ENCODE measurements at regions not wholly inside any gene's neighbourhood (a gene's known extent, or its start where the extent isn't known, plus 50 kb on each side); places are given as distances from the start of the nearest gene placed in this dataset.
"Not testable (repeated sequence)": the region's sequence is repeated elsewhere in the genome, so short reads cannot be mapped to it uniquely, and the experiment has no call there.

DNA sequence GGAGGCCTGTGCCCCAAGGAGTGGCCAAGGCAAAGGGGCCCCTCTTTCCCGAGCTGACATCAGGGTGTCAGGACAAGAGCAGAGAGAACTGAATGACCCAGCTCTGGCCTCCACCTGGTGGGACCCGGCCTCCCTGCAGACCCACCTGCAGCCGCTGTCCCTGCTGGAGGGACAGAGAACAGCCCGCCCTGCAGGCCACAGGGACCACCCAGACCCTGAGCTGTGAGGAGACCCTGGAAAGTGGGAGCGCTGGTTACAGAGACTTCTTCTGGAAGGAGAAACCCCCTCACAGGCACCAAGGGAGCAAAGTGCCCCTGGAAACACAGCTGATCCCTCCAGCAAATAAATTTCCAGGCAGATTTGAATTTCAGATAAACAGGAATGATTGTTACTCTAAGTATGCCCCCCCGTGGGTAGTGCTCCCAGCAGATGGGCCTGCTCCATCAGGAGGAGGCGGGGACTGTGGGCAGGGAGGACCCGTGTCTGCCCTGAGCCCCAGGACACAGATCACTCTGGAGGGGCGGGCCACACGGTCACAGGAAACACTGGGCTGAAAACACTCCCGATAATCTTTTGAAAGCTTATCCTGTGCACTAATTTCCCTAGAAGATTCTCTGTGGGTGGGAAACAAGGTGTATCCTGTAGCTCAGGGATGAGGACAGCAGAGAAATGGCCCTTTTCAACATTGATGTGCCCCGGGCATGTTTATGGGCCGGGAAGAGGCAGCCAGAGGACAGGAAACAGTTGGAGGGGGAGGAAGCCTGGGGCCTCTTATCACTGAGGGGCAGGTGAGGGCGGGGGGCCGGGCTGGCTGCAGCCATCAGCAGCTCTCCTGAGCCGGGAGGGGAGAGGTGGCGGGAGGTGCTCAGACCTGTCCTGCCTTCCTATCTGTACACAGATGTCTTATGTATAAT lies 276.0 kb downstream of the ADGRD1 start:
- Mint-ChIP-seq H3K4me1 (ENCODE audit: low read depth) (peaks cover 23% of the 10 kb centered on the region), H3K27ac (peak overlapping the region; percentile 88), H3K4me3 (ENCODE audit: low read depth) (peak overlapping the region; percentile 57), H3K36me3 (ENCODE audit: insufficient read depth) (no peaks in the 10 kb centered on the region), H3K9me3 (ENCODE audit: low read depth) (peaks cover 2% of the 10 kb centered on the region), H3K27me3 (peaks cover 10% of the 10 kb centered on the region)
- no peak for DNase-seq (ENCODE audit: low spot score, unreplicated experiment)
- TF ChIP-seq, protein P1, sequence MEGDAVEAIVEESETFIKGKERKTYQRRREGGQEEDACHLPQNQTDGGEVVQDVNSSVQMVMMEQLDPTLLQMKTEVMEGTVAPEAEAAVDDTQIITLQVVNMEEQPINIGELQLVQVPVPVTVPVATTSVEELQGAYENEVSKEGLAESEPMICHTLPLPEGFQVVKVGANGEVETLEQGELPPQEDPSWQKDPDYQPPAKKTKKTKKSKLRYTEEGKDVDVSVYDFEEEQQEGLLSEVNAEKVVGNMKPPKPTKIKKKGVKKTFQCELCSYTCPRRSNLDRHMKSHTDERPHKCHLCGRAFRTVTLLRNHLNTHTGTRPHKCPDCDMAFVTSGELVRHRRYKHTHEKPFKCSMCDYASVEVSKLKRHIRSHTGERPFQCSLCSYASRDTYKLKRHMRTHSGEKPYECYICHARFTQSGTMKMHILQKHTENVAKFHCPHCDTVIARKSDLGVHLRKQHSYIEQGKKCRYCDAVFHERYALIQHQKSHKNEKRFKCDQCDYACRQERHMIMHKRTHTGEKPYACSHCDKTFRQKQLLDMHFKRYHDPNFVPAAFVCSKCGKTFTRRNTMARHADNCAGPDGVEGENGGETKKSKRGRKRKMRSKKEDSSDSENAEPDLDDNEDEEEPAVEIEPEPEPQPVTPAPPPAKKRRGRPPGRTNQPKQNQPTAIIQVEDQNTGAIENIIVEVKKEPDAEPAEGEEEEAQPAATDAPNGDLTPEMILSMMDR (IDR thresholded peaks at IDR 0.05; ENCODE audit: unreplicated experiment), result peak; percentile 42

DNA sequence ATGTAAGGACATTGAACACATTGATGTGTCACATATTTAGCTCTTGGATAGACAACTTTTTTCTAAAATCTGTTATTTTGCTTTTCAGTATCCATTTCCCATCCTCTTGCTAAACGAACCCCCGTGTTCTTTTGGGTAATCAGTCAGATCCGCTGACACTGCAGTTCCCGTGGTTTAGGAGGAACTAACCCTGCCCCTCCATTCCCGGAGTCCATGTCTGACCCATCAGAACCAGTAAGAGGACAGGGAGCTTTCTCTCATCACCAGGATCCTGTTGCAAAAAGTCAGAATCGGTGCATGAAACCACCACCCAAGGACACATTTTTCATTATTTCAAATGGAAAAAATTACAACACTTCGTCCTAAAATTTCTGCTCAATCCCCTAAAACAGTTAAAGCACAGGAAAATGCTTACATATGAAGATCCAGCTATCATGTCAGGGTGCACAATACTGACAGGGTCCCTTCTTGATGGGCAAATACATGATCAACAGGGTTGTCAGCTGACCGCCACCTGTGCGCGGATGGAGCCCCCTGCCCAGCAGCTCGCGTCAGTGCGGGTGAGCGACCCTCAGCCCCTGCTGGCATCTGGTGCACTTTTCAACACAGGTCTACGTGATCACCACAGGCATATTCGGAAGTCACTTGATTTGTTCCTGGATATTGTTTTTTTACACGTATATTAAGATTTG lies 276.8 kb downstream of the ADGRD1 start:
- Mint-ChIP-seq H3K4me3 (ENCODE audit: low read depth) (no peak overlapping the region), H3K4me1 (ENCODE audit: low read depth) (peaks cover 23% of the 10 kb centered on the region), H3K36me3 (ENCODE audit: insufficient read depth) (no peaks in the 10 kb centered on the region), H3K27ac (peak overlapping the region; percentile 88), H3K27me3 (peaks cover 10% of the 10 kb centered on the region), H3K9me3 (ENCODE audit: low read depth) (peaks cover 2% of the 10 kb centered on the region)
- DNase-seq (ENCODE audit: low spot score, unreplicated experiment), result no peak
- TF ChIP-seq, protein P1 (IDR thresholded peaks at IDR 0.05; ENCODE audit: unreplicated experiment), result no peak

DNA sequence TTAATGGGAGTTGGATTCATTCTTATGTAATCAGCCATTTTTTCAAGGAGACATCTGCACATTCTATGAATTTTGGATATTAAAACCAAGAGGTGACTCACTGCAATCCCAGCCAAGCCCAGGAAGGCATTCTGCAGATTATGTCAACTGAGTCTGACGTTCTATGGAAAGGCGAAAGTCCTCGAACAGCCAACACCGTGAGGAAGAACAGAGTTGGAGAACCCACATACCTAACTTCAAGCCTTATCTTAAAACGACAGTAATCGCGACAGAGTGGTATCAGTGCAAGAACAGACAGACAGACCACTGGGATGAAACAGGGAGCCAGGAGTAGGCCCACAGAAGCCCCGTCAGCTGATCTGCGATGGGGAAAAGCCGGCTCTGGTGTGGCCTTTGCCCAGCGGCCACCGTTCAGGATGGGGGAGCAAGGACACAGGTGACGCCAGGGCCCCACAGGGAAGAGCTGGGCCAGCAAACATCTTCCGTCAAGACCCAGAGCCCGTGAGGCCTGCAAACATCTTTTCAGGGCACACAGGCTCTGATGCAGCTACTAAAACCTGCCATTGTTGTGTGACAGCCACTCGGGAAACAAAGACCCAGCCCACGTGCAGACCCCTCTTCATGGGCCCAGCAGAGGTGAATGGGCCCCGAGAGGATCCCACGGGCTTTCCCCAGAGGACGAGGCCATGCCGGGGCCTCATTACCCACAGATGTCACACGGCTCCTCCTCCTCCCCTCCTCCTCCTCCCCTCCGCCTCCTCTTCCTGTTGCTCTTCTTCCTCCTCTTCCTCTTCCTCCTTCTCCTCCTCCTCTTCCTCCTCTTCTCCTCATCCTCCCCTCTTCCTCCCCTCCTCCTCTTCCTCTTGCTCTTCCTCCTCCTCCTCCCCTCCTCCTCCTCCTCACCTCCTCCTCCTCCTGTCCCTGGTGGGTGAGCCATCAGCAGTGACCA lies 277.6 kb downstream of the ADGRD1 start:
- TF ChIP-seq, protein P1 (IDR thresholded peaks at IDR 0.05; ENCODE audit: unreplicated experiment), result no peak
- peaks cover 10% of the 10 kb centered on the region for H3K27me3 Mint-ChIP-seq
- H3K9me3 Mint-ChIP-seq (ENCODE audit: low read depth), result peaks cover 2% of the 10 kb centered on the region
- peaks cover 26% of the 10 kb centered on the region for H3K4me1 Mint-ChIP-seq (ENCODE audit: low read depth)
- no peak for DNase-seq (ENCODE audit: low spot score, unreplicated experiment)
- H3K36me3 Mint-ChIP-seq (ENCODE audit: insufficient read depth), result no peaks in the 10 kb centered on the region
- H3K4me3 Mint-ChIP-seq (ENCODE audit: low read depth), result no peak overlapping the region
- no peak overlapping the region for H3K27ac Mint-ChIP-seq

DNA sequence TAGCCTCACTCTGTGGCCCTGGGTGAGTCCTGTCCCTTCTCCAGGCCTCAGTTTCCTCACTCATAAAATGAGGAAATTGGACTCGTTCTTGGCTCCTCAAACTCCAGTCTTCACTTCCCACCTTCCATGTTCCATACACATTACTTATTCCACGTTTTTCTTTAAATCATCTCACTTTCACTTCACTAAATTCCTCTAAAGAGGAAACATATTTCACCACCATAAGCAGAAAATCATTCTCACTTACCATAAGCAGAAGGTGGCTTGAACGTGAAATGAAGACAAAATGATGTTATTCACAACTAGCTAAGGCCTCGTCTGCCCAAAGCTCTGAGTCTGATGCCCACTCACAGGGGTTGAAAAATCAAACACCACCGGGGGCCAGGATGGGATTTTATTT lies 278.3 kb downstream of the ADGRD1 start:
- no peak overlapping the region for H3K27ac Mint-ChIP-seq

DNA sequence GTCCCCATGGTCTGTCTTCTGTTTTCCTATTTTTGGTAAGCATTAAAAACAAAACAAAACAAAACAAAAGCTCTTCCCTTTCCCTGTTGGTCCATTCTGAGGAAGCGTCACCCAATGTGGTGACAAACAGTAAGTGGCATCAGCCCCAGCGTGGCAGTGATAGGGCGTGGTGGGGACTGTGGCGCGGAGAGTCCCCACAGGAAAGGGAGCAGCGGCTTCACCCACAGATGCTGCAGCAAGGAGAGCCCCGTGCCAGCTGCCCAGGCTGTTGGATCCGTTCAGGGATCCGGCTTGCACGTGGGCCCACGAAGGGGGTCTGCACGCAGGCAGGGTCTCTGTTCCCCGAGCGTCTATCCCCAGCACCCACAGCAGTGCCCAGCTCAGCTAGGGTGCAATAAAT lies 279.2 kb downstream of the ADGRD1 start:
- Mint-ChIP-seq H3K4me1 (ENCODE audit: low read depth) (peaks cover 26% of the 10 kb centered on the region), H3K27ac (peak overlapping the region; percentile 8)
- not testable (repeated sequence) for H3K27me3 Mint-ChIP-seq; H3K36me3 Mint-ChIP-seq (ENCODE audit: insufficient read depth); DNase-seq (ENCODE audit: low spot score, unreplicated experiment); H3K9me3 Mint-ChIP-seq (ENCODE audit: low read depth); H3K4me3 Mint-ChIP-seq (ENCODE audit: low read depth)

More for the DNA sequence above, 278.3 kb downstream of the ADGRD1 start:
- Mint-ChIP-seq H3K27me3 (peaks cover 10% of the 10 kb centered on the region), H3K4me1 (ENCODE audit: low read depth) (peaks cover 26% of the 10 kb centered on the region), H3K9me3 (ENCODE audit: low read depth) (peaks cover 2% of the 10 kb centered on the region), H3K36me3 (ENCODE audit: insufficient read depth) (no peaks in the 10 kb centered on the region), H3K4me3 (ENCODE audit: low read depth) (no peak overlapping the region)
- TF ChIP-seq, protein P1 (IDR thresholded peaks at IDR 0.05; ENCODE audit: unreplicated experiment), result no peak
- DNase-seq (ENCODE audit: low spot score, unreplicated experiment), result no peak

DNA sequence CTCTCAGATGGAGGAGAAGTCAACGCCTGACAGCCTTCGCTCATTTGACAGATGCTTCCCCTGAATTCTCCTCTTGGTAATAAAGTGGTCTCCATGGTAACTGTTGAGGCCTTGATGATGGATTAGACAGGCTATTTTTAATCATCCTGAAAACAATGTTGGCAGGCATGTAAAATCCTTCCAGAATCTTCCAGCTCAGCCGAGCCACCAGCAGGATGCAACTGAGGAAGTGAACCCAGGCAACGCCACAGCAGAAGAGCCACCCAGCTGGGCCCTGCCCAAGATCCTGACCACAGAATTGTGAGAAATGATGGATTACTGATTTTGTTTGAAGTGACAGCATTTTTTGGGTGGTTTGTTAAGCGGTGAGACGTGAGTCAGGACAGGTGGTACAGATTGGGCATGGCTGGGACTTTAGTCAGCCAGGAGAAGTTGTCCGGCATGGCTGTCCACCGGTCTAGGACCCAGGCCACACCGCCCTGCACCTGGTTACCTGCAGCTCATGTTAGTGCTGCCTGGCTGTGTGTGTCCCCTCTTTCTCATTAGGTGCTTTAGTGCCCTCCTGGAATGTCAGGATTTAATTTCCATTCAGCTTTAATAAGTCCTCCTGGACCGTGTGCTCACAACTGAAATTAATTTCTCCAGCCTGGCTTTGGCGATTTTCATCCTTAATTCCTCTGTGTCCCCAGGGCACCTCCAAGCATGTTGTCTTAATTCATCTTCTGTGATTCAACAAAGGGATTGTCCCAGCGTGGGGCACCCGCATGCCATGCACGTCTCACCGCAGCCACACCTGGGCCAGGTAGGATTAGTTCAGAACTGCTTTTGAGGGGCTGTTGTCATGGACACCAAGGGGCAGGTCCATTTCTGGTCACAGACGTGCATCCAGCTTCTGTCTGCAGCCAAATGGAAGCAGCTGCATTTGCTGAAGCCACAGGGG lies 280.4 kb downstream of the ADGRD1 start:
- not testable (repeated sequence) for H3K4me3 Mint-ChIP-seq (ENCODE audit: low read depth); DNase-seq (ENCODE audit: low spot score, unreplicated experiment); H3K36me3 Mint-ChIP-seq (ENCODE audit: insufficient read depth); H3K9me3 Mint-ChIP-seq (ENCODE audit: low read depth); H3K27me3 Mint-ChIP-seq
- peak overlapping the region; percentile 59 for H3K27ac Mint-ChIP-seq
- H3K4me1 Mint-ChIP-seq (ENCODE audit: low read depth), result peaks cover 22% of the 10 kb centered on the region

DNA sequence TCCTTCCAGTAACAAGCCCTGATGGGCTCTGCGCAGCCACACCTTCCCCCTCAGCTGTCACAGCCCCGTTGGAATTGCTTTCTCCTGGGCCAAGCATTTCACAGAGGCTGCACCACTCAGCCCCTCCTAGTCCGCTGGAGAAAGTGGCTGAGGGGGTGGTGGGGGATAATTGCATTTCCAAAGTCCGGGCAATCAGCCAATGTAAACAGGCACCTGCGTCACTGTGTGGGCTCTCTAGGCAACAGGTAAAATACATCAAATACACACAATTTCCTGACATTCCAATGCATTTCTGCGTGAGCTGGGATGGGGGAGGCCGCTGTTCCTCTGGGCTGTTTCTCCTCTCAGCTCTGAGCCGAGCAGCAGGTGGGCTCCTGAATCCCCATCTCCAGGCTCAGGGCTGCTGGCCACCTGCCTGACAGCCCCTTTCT lies 281.1 kb downstream of the ADGRD1 start:
- H3K4me1 Mint-ChIP-seq (ENCODE audit: low read depth), result peaks cover 18% of the 10 kb centered on the region
- H3K36me3 Mint-ChIP-seq (ENCODE audit: insufficient read depth); H3K27me3 Mint-ChIP-seq; DNase-seq (ENCODE audit: low spot score, unreplicated experiment); H3K27ac Mint-ChIP-seq; H3K9me3 Mint-ChIP-seq (ENCODE audit: low read depth); H3K4me3 Mint-ChIP-seq (ENCODE audit: low read depth): not testable (repeated sequence)
